Smooth muscle cell (in vitro differentiated cells): ENCODE measurements at regions not wholly inside any gene's neighbourhood (a gene's known extent, or its start where the extent isn't known, plus 50 kb on each side); places are given as distances from the start of the nearest gene placed in this dataset.
A peak's percentile ranks its signal among the peaks of the same experiment; 100 is the strongest.

Source experiments
- DNase-seq: peaks from one replicate; lab custom pipeline; 2025; ENCODE audit not compliant: unreplicated experiment; lab: John Stamatoyannopoulos, UW
- H2AFZ ChIP-seq: fragments of 200-600 bp; sonication (generic); 2 replicates; pipeline ENCODE4 v1.6.0; 2016; ENCODE audit warnings: antibody characterized with exemption, low read depth, mild to moderate bottlenecking
- H3F3A ChIP-seq: fragments of 200-600 bp; sonication (generic); 2 replicates; pipeline ENCODE4 v1.6.0; 2017; ENCODE audit warnings: antibody characterized with exemption, low read depth
- H3K27ac ChIP-seq: fragments of 200-600 bp; sonication (generic); 2 replicates; pipeline ENCODE4 v1.5.1; 2016; ENCODE audit warnings: low read depth, mild to moderate bottlenecking
- H3K27me3 ChIP-seq: fragments of 200-600 bp; sonication (generic); 2 replicates; pipeline ENCODE4 v1.6.1; 2016; ENCODE audit warnings: low read depth, mild to moderate bottlenecking
- H3K36me3 ChIP-seq: fragments of 200-600 bp; sonication (generic); 2 replicates; pipeline ENCODE4 v1.5.1; 2016; ENCODE audit warnings: low read depth
- H3K4me1 ChIP-seq: fragments of 200-600 bp; sonication (generic); 2 replicates; pipeline ENCODE4 v1.5.1; 2016; ENCODE audit warnings: low read depth
- H3K4me2 ChIP-seq: fragments of 200-600 bp; sonication (generic); 2 replicates; pipeline ENCODE4 v1.6.0; 2016; ENCODE audit warnings: mild to moderate bottlenecking
- H3K4me3 ChIP-seq: fragments of 200-600 bp; sonication (generic); 2 replicates; pipeline ENCODE4 v1.5.1; 2016; ENCODE audit warnings: mild to moderate bottlenecking
- H3K79me2 ChIP-seq: fragments of 200-600 bp; sonication (generic); 2 replicates; pipeline ENCODE4 v1.6.0; 2016; ENCODE audit warnings: low read depth, mild to moderate bottlenecking
- H3K9ac ChIP-seq: fragments of 200-600 bp; sonication (generic); 2 replicates; pipeline ENCODE4 v1.6.0; 2016; ENCODE audit warnings: low read depth
- H3K9me3 ChIP-seq: fragments of 200-600 bp; sonication (generic); replicated peaks from 2 replicates; pipeline ENCODE4 v1.5.1; 2016; ENCODE audit warnings: low read depth
- H4K20me1 ChIP-seq: fragments of 200-600 bp; sonication (generic); 2 replicates; pipeline ENCODE4 v1.6.0; 2016; ENCODE audit warnings: low read depth
- CTCF ChIP-seq: fragments of 200-600 bp; sonication (generic); IDR thresholded peaks from 2 replicates; pipeline ENCODE4 v1.5.1; 2017; ENCODE audit warnings: borderline replicate concordance, mild to moderate bottlenecking, antibody characterized with exemption; ENCODE audit not compliant: insufficient read depth, poor library complexity, severe bottlenecking
- WGBS: methylation state at CpG from one replicate; pipeline ENCODE4 v1.1.7; 2016; ENCODE audit warnings: low lambda C conversion rate; 5-methylcytosine and 5-hydroxymethylcytosine counted together

- TF ChIP-seq CTCF = no peak
- peaks cover 24% of the 10 kb centered on the region for H3K4me1 ChIP-seq
- H3K9ac ChIP-seq = no peak overlapping the region
- H3K36me3 ChIP-seq = no peaks in the 10 kb centered on the region
- DNase-seq = no peak
- H3K27me3 ChIP-seq = no peaks in the 10 kb centered on the region
- 95% methylated on average over 1 of the region's 1 CpG for WGBS
- no peak overlapping the region for H3K4me2 ChIP-seq
- H3K27ac ChIP-seq = no peak overlapping the region
- no peak overlapping the region for H2AFZ ChIP-seq
- no peaks in the 10 kb centered on the region for H3K79me2 ChIP-seq
- no peaks in the 10 kb centered on the region for H3K9me3 ChIP-seq
- no peaks in the 10 kb centered on the region for H4K20me1 ChIP-seq
- H3K4me3 ChIP-seq = no peak overlapping the region
- H3F3A ChIP-seq = peaks cover 8% of the 10 kb centered on the region
Measured at GRCh38 chr7:25828468-25828867, 323.5 kb upstream of the NFE2L3 start.

- H3K4me1 ChIP-seq = peaks cover 24% of the 10 kb centered on the region
- H3K9me3 ChIP-seq = no peaks in the 10 kb centered on the region
- H2AFZ ChIP-seq = no peak overlapping the region
- no peak overlapping the region for H3K9ac ChIP-seq
- no peaks in the 10 kb centered on the region for H3K36me3 ChIP-seq
- peaks cover 8% of the 10 kb centered on the region for H3F3A ChIP-seq
- no peak for TF ChIP-seq CTCF
- no peak overlapping the region for H3K27ac ChIP-seq
- no peaks in the 10 kb centered on the region for H3K27me3 ChIP-seq
- no peak overlapping the region for H3K4me3 ChIP-seq
- DNase-seq = no peak
- H3K4me2 ChIP-seq = no peak overlapping the region
- H3K79me2 ChIP-seq = no peaks in the 10 kb centered on the region
- no peaks in the 10 kb centered on the region for H4K20me1 ChIP-seq
Measured at GRCh38 chr7:25829663-25830062, 322.3 kb upstream of the NFE2L3 start.

GRCh38 chr7:25830215-25830614 is 321.8 kb upstream of the NFE2L3 start:
- TF ChIP-seq CTCF = no peak
- Histone ChIP-seq H3K9me3 (no peaks in the 10 kb centered on the region), H3K27ac (no peak overlapping the region), H3K9ac (no peak overlapping the region), H4K20me1 (no peaks in the 10 kb centered on the region), H3K4me2 (no peak overlapping the region), H2AFZ (no peak overlapping the region), H3F3A (peaks cover 8% of the 10 kb centered on the region), H3K4me3 (no peak overlapping the region), H3K4me1 (peaks cover 24% of the 10 kb centered on the region), H3K79me2 (no peaks in the 10 kb centered on the region), H3K27me3 (no peaks in the 10 kb centered on the region), H3K36me3 (no peaks in the 10 kb centered on the region)
- no peak for DNase-seq
- WGBS = 87% methylated on average over 3 of the region's 3 CpGs

- Histone ChIP-seq H3K9me3 (no peaks in the 10 kb centered on the region), H3K27ac (no peak overlapping the region), H3K27me3 (no peaks in the 10 kb centered on the region), H2AFZ (peak overlapping the region; percentile 65), H3K36me3 (no peaks in the 10 kb centered on the region), H3K4me1 (peaks cover 24% of the 10 kb centered on the region), H3K79me2 (no peaks in the 10 kb centered on the region), H3K4me2 (peak overlapping the region; percentile 65), H3F3A (peaks cover 8% of the 10 kb centered on the region), H3K4me3 (no peak overlapping the region), H3K9ac (no peak overlapping the region), H4K20me1 (no peaks in the 10 kb centered on the region)
- 53% methylated on average over 6 of the region's 6 CpGs for WGBS
- TF ChIP-seq CTCF = no peak
- DNase-seq = no peak
Measured at GRCh38 chr7:25831062-25831691, 320.8 kb upstream of the NFE2L3 start.
